SK-N-SH (cell line): ENCODE measurements at regions not wholly inside any gene's neighbourhood (a gene's known extent, or its start where the extent isn't known, plus 50 kb on each side); places are given as distances from the start of the nearest gene placed in this dataset.

ENCODE experiments used
- CTCF ChIP-seq: fragments of 200-600 bp; sonication (generic); IDR thresholded peaks from 2 replicates; pipeline ENCODE4 v1.6.1; 2017; ENCODE audit warnings: antibody characterized with exemption, mild to moderate bottlenecking, moderate library complexity
- EP300 ChIP-seq, 2 experiments: IDR thresholded peaks; 2 replicates each; pipeline versions ENCODE4 v1.4.0 to v1.6.1; 2012; ENCODE audit warnings: borderline replicate concordance in 1 of 2, low read depth in 1 of 2, low read length in 1 of 2
- MAX ChIP-seq: IDR thresholded peaks from 2 replicates; pipeline ENCODE4 v1.4.0; 2012; ENCODE audit warnings: low read depth
- MEF2A ChIP-seq: IDR thresholded peaks from 2 replicates; pipeline ENCODE4 v1.4.0; 2012; ENCODE audit warnings: low read depth, borderline replicate concordance
- SMC3 ChIP-seq: IDR thresholded peaks from 2 replicates; pipeline ENCODE4 v1.6.1; 2012; ENCODE audit warnings: low read depth, low read length, improper control_type of control experiment
- TCF12 ChIP-seq: IDR thresholded peaks from 2 replicates; pipeline ENCODE4 v1.4.0; 2012

GRCh38 chr5:24347158-24347557 lies 297.6 kb downstream of the CDH10 start:
- TF ChIP-seq MAX = no peak
- no peak for TF ChIP-seq EP300 (IDR thresholded peaks at IDR 0.05; ENCODE audit: borderline replicate concordance in 1 of 2, low read depth in 1 of 2, low read length in 1 of 2)
- TF ChIP-seq CTCF = no peak
- TF ChIP-seq MEF2A = no peak
- TF ChIP-seq TCF12 = no peak
- TF ChIP-seq SMC3 = no peak
